RWPE2 (cell line): ENCODE measurements at regions not wholly inside any gene's neighbourhood (a gene's known extent, or its start where the extent isn't known, plus 50 kb on each side); places are given as distances from the start of the nearest gene placed in this dataset.

ENCODE experiments used
- ATAC-seq: fragments of 200-7000 bp; cut with Tn5 transposase; 3 replicates; pipeline ENCODE4 v1.9.1; 2021; ENCODE audit warnings: low read depth
- DNase-seq: peaks from one replicate; pipeline ENCODE4 v3.0.0-alpha.2; 2020; ENCODE audit warnings: low spot score
- H3K27ac ChIP-seq: fragments of 450-650 bp; 2 replicates; pipeline ENCODE4 v1.5.1; 2017; ENCODE audit warnings: mild to moderate bottlenecking; ENCODE audit not compliant: poor library complexity, severe bottlenecking
- H3K27me3 ChIP-seq: fragments of 250-450 bp; sonication (Bioruptor Pico); 2 replicates; pipeline ENCODE4 v1.5.1; 2021; ENCODE audit warnings: mild to moderate bottlenecking, moderate library complexity; ENCODE audit not compliant: insufficient read depth, poor library complexity, severe bottlenecking
- H3K36me3 ChIP-seq: fragments of 250-450 bp; sonication (Bioruptor Pico); 2 replicates; pipeline ENCODE4 v1.5.1; 2020; ENCODE audit warnings: low read depth, mild to moderate bottlenecking, moderate library complexity
- H3K4me1 ChIP-seq: fragments of 250-450 bp; sonication (Bioruptor Pico); 2 replicates; pipeline ENCODE4 v1.5.1; 2021; ENCODE audit warnings: mild to moderate bottlenecking, moderate library complexity; ENCODE audit not compliant: insufficient read depth, poor library complexity, severe bottlenecking
- H3K4me3 ChIP-seq: fragments of 250-450 bp; sonication (Bioruptor Pico); 2 replicates; pipeline ENCODE4 v1.5.1; 2021; ENCODE audit warnings: mild to moderate bottlenecking, moderate library complexity; ENCODE audit not compliant: severe bottlenecking
- H3K9me3 ChIP-seq: fragments of 250-450 bp; sonication (Bioruptor Pico); 2 replicates; pipeline ENCODE4 v1.5.1; 2021; ENCODE audit warnings: mild to moderate bottlenecking, moderate library complexity; ENCODE audit not compliant: severe bottlenecking
- TF ChIP-seq, protein P1 (sequence below): fragments of 450-650 bp; IDR thresholded peaks from one replicate; pipeline ENCODE4 v1.5.1; 2017; ENCODE audit warnings: mild to moderate bottlenecking, moderate library complexity; ENCODE audit not compliant: poor library complexity, severe bottlenecking

- ATAC-seq (no peak), DNase-seq (no peak)
- H3K4me1 ChIP-seq, result no peaks in the 10 kb centered on the region
- H3K9me3 ChIP-seq, result no peaks in the 10 kb centered on the region
- TF ChIP-seq, protein P1, sequence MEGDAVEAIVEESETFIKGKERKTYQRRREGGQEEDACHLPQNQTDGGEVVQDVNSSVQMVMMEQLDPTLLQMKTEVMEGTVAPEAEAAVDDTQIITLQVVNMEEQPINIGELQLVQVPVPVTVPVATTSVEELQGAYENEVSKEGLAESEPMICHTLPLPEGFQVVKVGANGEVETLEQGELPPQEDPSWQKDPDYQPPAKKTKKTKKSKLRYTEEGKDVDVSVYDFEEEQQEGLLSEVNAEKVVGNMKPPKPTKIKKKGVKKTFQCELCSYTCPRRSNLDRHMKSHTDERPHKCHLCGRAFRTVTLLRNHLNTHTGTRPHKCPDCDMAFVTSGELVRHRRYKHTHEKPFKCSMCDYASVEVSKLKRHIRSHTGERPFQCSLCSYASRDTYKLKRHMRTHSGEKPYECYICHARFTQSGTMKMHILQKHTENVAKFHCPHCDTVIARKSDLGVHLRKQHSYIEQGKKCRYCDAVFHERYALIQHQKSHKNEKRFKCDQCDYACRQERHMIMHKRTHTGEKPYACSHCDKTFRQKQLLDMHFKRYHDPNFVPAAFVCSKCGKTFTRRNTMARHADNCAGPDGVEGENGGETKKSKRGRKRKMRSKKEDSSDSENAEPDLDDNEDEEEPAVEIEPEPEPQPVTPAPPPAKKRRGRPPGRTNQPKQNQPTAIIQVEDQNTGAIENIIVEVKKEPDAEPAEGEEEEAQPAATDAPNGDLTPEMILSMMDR, result no peak
- no peaks in the 10 kb centered on the region for H3K27me3 ChIP-seq
- H3K27ac ChIP-seq, result no peak overlapping the region
- H3K36me3 ChIP-seq, result no peaks in the 10 kb centered on the region
- no peak overlapping the region for H3K4me3 ChIP-seq
Measured at GRCh38 chr9:1292384-1292783, 242.2 kb downstream of the DMRT2 start.

- Histone ChIP-seq H3K36me3 (no peaks in the 10 kb centered on the region), H3K27ac (no peak overlapping the region), H3K27me3 (no peaks in the 10 kb centered on the region), H3K4me3 (no peak overlapping the region), H3K4me1 (no peaks in the 10 kb centered on the region), H3K9me3 (no peaks in the 10 kb centered on the region)
- TF ChIP-seq, protein P1, result no peak
- ATAC-seq (no peak), DNase-seq (no peak)
Measured at GRCh38 chr9:1294641-1295258, 244.6 kb downstream of the DMRT2 start.

- Histone ChIP-seq H3K27me3 (no peaks in the 10 kb centered on the region), H3K9me3 (no peaks in the 10 kb centered on the region), H3K36me3 (no peaks in the 10 kb centered on the region), H3K4me1 (no peaks in the 10 kb centered on the region), H3K27ac (no peak overlapping the region), H3K4me3 (no peak overlapping the region)
- TF ChIP-seq, protein P1, result no peak
- ATAC-seq (peak; percentile 45; the same call in 1 of the 3 replicates), DNase-seq (no peak)
Measured at GRCh38 chr9:1296331-1296730, 246.2 kb downstream of the DMRT2 start.

DNA sequence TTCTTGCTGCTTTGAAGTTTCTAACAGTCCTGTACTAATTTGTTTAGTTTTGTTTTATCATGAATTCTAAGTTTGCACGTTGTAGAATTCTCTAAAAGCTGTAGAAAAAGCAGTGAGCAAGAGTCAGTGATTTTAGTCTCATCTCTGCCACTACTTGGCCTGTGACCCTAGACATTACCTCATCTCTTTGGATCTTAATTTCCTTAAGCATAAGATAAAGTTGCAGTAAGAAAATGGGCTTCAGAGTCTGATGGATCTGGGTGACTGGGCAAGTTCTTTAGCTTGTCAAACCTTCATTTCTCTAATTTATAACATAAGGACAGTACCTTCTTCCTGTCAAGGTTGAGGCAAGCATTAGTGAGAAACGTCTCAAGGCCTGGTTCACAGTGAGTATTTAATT, 247.9 kb downstream of the DMRT2 start:
- TF ChIP-seq, protein P1, result no peak
- H3K27ac ChIP-seq, result no peak overlapping the region
- DNase-seq, result no peak
- H3K4me1 ChIP-seq, result no peaks in the 10 kb centered on the region
- no peaks in the 10 kb centered on the region for H3K27me3 ChIP-seq
- H3K36me3 ChIP-seq, result no peaks in the 10 kb centered on the region
- no peak overlapping the region for H3K4me3 ChIP-seq
- no peaks in the 10 kb centered on the region for H3K9me3 ChIP-seq
- ATAC-seq, result no peak

- no peaks in the 10 kb centered on the region for H3K9me3 ChIP-seq
- H3K4me1 ChIP-seq, result no peaks in the 10 kb centered on the region
- H3K27me3 ChIP-seq, result no peaks in the 10 kb centered on the region
- TF ChIP-seq, protein P1, result no peak
- ATAC-seq (no peak), DNase-seq (no peak)
- H3K36me3 ChIP-seq, result no peaks in the 10 kb centered on the region
- no peak overlapping the region for H3K27ac ChIP-seq
- H3K4me3 ChIP-seq, result no peak overlapping the region
Measured at GRCh38 chr9:1300941-1301340, 250.8 kb downstream of the DMRT2 start.
